ENCODE measurements at regions not wholly inside any gene's neighbourhood (a gene's known extent, or its start where the extent isn't known, plus 50 kb on each side); places are given as distances from the start of the nearest gene placed in this dataset.

DNA sequence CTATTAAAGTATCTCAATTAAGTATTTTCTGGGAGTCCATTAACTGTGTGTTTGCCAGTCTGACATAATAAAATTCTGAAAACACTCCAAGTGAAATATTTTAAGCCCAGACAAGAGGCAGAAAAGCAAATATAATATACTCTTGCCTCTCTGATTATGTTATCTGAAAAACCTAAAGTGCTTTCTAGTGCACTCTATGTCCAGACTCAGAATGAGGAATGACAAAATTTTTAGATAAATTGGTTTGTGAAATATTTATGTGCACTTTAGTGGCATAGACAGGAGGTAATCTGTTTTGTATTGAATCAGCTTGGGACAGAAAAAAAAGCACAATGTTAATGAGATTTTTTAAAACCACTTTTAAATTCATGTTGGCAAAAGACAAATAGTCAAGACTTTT lies 508.2 kb upstream of the SUCLG2 start:
- Mint-ChIP-seq H3K36me3 (ENCODE audit: low read depth) (peaks cover 2% of the 10 kb centered on the region), H3K27ac (no peak overlapping the region), H3K27me3 (no peaks in the 10 kb centered on the region), H3K4me1 (peaks cover 3% of the 10 kb centered on the region), H3K4me3 (no peak overlapping the region)
- DNase-seq (no peak), ATAC-seq (no peak)
- no peaks in the 10 kb centered on the region for H3K9me3 ChIP-seq (ENCODE audit: control insufficient read depth, low read length, poor library complexity, severe bottlenecking)

DNA sequence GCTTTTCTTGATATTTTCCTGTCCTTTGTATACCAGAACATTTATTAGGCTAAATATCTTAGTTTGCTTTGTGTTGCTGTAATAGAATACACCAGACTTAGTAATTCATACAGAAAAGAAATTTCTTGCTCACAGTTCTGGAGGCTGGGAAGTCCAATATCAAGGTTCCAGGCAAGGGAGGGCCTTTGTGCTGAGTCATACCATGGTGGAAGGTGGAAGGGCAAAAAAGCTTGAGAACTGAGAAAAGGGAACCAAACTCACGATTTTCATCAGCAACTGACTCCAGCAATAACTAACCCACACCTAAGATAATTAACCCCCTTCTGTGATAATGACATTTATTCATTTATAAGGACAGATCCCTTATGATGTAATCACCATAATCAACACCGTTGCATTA lies 496.9 kb upstream of the SUCLG2 start:
- ATAC-seq: no peak
- no peaks in the 10 kb centered on the region for H3K9me3 ChIP-seq (ENCODE audit: control insufficient read depth, low read length, poor library complexity, severe bottlenecking)
- H3K4me3 Mint-ChIP-seq: no peak overlapping the region
- no peak for DNase-seq
- H3K36me3 Mint-ChIP-seq (ENCODE audit: low read depth): no peaks in the 10 kb centered on the region
- H3K4me1 Mint-ChIP-seq: peaks cover 6% of the 10 kb centered on the region
- H3K27me3 Mint-ChIP-seq: no peaks in the 10 kb centered on the region
- H3K27ac Mint-ChIP-seq: no peak overlapping the region

DNA sequence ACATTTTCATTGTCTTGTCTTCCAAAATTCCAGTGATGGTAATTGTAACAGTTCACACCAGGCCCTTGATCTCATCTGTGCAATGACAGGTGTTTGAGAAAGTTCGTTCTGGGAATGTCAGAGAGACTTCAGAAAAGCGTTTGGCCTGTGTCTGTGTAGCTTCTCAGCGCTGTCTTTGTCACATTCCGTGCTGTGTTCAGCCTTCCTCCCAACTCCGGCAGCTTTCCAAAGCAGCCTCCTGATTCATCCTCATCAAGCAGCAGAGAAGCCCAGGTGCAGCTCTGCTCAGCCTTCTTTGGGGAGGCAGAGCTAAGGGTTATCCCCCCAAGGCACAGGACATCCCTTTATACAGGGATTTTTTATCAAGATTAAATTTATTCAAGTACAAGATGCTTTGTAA lies 494.0 kb upstream of the SUCLG2 start:
- DNase-seq (no peak), ATAC-seq (no peak)
- no peak overlapping the region for H3K27ac Mint-ChIP-seq
- no peaks in the 10 kb centered on the region for H3K9me3 ChIP-seq (ENCODE audit: control insufficient read depth, low read length, poor library complexity, severe bottlenecking)
- H3K4me3 Mint-ChIP-seq: no peak overlapping the region
- H3K27me3 Mint-ChIP-seq: no peaks in the 10 kb centered on the region
- no peaks in the 10 kb centered on the region for H3K36me3 Mint-ChIP-seq (ENCODE audit: low read depth)
- peaks cover 6% of the 10 kb centered on the region for H3K4me1 Mint-ChIP-seq

DNA sequence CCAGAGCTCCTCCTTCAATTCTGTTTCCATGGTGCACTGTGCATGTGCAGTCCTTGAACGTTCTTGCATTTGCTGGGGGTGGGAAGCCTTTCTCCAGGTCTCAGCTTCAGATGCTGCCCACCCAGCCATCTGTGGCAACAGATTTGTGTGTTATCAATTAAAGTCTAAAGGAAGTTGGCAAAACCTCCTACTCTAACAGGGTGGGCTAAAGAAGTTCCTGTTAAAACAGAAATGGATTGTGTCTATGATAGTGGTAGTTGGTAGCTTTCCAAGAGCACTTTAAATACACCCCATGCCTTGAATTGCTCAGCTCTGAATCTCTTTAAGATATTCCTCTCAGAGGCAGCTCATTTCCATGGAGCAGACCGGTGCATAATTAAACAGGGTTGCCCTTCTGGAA lies 488.0 kb upstream of the SUCLG2 start:
- H3K9me3 ChIP-seq (ENCODE audit: control insufficient read depth, low read length, poor library complexity, severe bottlenecking): no peaks in the 10 kb centered on the region
- DNase-seq: no peak
- Mint-ChIP-seq H3K27ac (no peak overlapping the region), H3K4me3 (no peak overlapping the region), H3K27me3 (no peaks in the 10 kb centered on the region), H3K36me3 (ENCODE audit: low read depth) (no peaks in the 10 kb centered on the region), H3K4me1 (peaks cover 5% of the 10 kb centered on the region)
- no peak for ATAC-seq

DNA sequence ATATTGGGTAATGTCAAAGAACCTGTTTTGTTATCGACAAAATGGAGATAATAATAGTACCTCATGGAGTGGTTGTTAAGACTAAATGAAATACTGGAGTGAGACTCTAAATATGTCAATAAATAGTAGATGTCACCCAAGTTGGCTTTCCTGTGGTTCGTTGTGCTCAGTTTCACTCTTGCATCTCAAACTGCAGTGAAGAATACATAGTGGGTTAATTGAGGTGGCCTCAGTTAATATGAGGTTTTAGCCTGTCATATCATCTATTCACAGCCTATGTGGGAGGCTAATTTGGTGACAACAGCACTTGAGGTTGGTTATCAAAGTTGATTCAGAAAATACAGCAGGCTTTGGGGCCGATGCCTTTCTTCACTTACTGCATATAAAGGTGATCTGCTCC lies 485.5 kb upstream of the SUCLG2 start:
- H3K36me3 Mint-ChIP-seq (ENCODE audit: low read depth): no peaks in the 10 kb centered on the region
- peaks cover 6% of the 10 kb centered on the region for H3K4me1 Mint-ChIP-seq
- DNase-seq (no peak), ATAC-seq (no peak)
- no peaks in the 10 kb centered on the region for H3K27me3 Mint-ChIP-seq
- H3K9me3 ChIP-seq (ENCODE audit: control insufficient read depth, low read length, poor library complexity, severe bottlenecking): no peaks in the 10 kb centered on the region
- H3K27ac Mint-ChIP-seq: no peak overlapping the region
- no peak overlapping the region for H3K4me3 Mint-ChIP-seq

DNA sequence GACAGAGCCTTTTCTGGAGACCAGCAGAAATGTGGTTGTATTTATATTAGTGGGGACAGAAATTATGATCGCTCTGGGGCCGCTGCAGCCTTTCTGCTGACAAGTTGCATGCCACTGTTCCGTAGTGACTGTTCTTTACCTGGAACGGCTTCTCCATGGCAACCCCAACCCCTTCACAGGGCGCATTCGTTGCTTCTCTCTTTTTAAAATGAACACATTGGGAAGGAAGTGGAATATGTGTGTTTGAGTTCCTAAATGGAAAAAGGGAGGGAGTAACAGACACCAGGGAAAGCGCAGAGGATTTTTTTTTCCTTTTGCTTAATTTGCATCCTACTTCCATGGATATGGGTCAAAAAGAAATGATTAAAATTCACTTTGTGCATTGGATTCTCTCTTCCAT lies 482.0 kb upstream of the SUCLG2 start:
- H3K4me1 Mint-ChIP-seq: peaks cover 9% of the 10 kb centered on the region
- H3K36me3 Mint-ChIP-seq (ENCODE audit: low read depth): no peaks in the 10 kb centered on the region
- no peak overlapping the region for H3K4me3 Mint-ChIP-seq
- H3K9me3 ChIP-seq (ENCODE audit: control insufficient read depth, low read length, poor library complexity, severe bottlenecking): no peaks in the 10 kb centered on the region
- ATAC-seq: no peak
- no peak for DNase-seq
- H3K27me3 Mint-ChIP-seq: no peaks in the 10 kb centered on the region
- no peak overlapping the region for H3K27ac Mint-ChIP-seq

DNA sequence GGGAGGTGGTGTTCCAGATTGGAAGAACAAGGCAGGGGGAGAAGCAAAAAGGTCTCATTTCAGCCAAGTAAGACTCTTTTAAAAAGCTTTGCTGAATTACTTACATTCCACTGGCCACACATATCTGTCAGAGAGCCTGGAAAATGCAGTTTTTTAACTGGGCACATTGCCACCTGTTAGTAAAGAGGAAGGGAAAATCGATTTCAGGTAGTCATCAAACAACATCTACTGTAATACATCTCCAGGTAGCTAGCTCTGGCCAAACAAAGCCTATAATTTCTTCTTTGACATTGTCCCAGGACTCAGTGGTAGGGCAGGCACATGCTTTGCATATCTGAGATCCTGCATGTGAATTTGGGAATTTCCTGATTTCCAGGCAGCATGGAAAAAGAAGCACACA lies 480.7 kb upstream of the SUCLG2 start:
- no peaks in the 10 kb centered on the region for H3K9me3 ChIP-seq (ENCODE audit: control insufficient read depth, low read length, poor library complexity, severe bottlenecking)
- Mint-ChIP-seq H3K4me3 (no peak overlapping the region), H3K27me3 (no peaks in the 10 kb centered on the region), H3K4me1 (peaks cover 9% of the 10 kb centered on the region), H3K36me3 (ENCODE audit: low read depth) (no peaks in the 10 kb centered on the region), H3K27ac (no peak overlapping the region)
- no peak for ATAC-seq
- DNase-seq: no peak

DNA sequence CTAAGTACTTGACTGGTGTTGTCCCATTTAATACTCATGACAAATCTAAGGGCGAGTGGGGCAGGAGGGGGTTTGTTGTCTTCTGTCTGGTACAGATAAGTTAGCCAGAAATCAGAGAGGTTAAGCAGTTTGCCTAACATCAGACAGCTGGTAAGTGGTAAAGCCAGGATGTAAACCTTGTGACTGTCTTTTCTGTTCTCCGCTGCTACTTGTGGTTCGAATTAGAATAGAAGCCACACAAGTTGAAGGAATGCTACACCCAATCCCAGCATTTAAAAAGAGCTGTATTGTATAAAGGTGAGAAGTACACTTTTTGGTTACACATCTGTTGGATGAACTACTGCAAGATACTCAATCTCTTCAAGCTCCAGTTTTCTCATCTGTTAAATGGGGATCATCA lies 474.7 kb upstream of the SUCLG2 start:
- no peaks in the 10 kb centered on the region for H3K27me3 Mint-ChIP-seq
- no peaks in the 10 kb centered on the region for H3K9me3 ChIP-seq (ENCODE audit: control insufficient read depth, low read length, poor library complexity, severe bottlenecking)
- DNase-seq: no peak
- no peak overlapping the region for H3K27ac Mint-ChIP-seq
- peaks cover 8% of the 10 kb centered on the region for H3K4me1 Mint-ChIP-seq
- no peaks in the 10 kb centered on the region for H3K36me3 Mint-ChIP-seq (ENCODE audit: low read depth)
- ATAC-seq: no peak
- no peak overlapping the region for H3K4me3 Mint-ChIP-seq

DNA sequence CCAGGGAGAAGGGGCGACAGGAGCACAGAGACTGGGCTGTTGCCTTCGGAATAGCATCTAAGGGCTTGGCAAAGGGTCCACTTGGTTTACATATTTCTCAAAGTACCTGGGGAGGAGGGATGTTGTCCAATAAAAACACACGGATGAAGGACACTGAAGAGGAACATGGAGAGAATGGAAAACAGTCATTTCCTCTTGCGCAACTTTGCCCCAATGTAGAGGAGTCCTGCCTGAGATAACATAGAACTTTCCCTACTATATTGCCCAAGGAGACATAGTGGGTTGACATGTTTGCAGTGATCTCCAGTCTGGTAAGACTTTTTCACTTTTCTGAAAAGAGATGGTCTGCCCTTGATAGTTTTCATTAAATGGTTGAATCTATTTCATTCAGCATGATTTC lies 468.8 kb upstream of the SUCLG2 start:
- Mint-ChIP-seq H3K4me3 (no peak overlapping the region), H3K4me1 (peaks cover 12% of the 10 kb centered on the region), H3K36me3 (ENCODE audit: low read depth) (no peaks in the 10 kb centered on the region), H3K27ac (no peak overlapping the region), H3K27me3 (no peaks in the 10 kb centered on the region)
- no peak for ATAC-seq
- no peaks in the 10 kb centered on the region for H3K9me3 ChIP-seq (ENCODE audit: control insufficient read depth, low read length, poor library complexity, severe bottlenecking)
- DNase-seq: no peak

DNA sequence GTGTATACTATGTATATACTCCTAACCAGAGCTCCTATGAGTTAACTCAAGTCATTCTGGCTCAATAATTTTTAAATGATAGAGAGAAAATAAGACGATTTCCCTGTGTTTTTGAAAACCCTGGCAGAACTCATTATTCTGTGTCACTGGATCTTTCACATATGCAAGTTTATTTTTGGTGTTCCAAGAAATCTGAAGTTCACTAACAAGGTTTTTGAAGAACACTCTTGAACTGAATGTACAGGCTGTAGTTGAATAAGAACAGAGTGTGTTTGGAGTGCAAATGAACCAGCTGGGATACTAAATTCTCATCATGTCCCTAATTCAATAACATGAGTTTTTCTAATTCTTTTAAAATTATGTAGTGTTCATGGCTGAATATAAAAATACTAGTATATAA lies 466.9 kb upstream of the SUCLG2 start:
- DNase-seq (no peak), ATAC-seq (no peak)
- H3K27me3 Mint-ChIP-seq: no peaks in the 10 kb centered on the region
- H3K4me3 Mint-ChIP-seq: no peak overlapping the region
- no peak overlapping the region for H3K27ac Mint-ChIP-seq
- H3K4me1 Mint-ChIP-seq: peaks cover 11% of the 10 kb centered on the region
- H3K36me3 Mint-ChIP-seq (ENCODE audit: low read depth): no peaks in the 10 kb centered on the region
- H3K9me3 ChIP-seq (ENCODE audit: control insufficient read depth, low read length, poor library complexity, severe bottlenecking): no peaks in the 10 kb centered on the region

DNA sequence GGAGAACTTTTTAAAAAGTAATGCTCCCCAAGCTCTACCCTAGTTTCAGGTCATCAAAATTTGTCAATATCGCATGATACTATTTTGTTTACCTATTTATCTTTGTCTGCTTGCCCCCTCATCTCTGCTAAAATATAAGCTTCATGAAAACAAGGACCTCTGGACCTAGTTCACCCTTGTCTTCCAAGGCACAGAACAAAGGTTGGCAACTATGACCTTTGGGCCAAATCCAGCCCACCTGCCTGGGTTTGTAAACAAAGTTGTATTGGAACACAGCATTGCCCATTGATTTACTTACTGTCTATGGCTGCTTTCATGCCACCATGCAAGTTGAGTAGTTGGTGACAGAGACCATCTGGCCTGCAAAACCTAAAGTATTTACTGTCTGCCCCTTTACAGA lies 462.2 kb upstream of the SUCLG2 start:
- H3K27ac Mint-ChIP-seq: no peak overlapping the region
- H3K27me3 Mint-ChIP-seq: no peaks in the 10 kb centered on the region
- H3K9me3 ChIP-seq (ENCODE audit: control insufficient read depth, low read length, poor library complexity, severe bottlenecking): no peaks in the 10 kb centered on the region
- peaks cover 2% of the 10 kb centered on the region for H3K36me3 Mint-ChIP-seq (ENCODE audit: low read depth)
- ATAC-seq (no peak), DNase-seq (no peak)
- peaks cover 2% of the 10 kb centered on the region for H3K4me1 Mint-ChIP-seq
- H3K4me3 Mint-ChIP-seq: no peak overlapping the region

DNA sequence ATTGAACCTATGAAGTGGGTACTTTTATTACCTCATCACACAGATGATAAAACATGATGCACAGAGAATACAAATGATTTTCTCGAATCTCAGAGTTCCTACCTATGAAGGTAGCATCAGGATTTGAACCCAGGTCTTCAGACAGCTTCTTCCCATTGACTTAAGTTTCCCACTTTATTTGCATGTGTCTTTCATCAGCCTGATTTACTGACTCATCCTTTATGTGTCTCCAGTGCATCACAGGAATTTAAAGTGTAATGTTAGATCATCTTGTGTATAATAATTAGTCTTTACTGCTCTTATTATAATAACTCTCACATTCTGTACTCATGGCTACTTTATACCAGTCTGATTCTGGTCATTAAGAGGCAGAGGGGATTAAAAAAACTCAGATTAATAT lies 449.4 kb upstream of the SUCLG2 start:
- no peaks in the 10 kb centered on the region for H3K9me3 ChIP-seq (ENCODE audit: control insufficient read depth, low read length, poor library complexity, severe bottlenecking)
- Mint-ChIP-seq H3K4me3 (no peak overlapping the region), H3K27me3 (no peaks in the 10 kb centered on the region), H3K36me3 (ENCODE audit: low read depth) (no peaks in the 10 kb centered on the region), H3K4me1 (peaks cover 9% of the 10 kb centered on the region), H3K27ac (no peak overlapping the region)
- DNase-seq (no peak), ATAC-seq (no peak)

DNA sequence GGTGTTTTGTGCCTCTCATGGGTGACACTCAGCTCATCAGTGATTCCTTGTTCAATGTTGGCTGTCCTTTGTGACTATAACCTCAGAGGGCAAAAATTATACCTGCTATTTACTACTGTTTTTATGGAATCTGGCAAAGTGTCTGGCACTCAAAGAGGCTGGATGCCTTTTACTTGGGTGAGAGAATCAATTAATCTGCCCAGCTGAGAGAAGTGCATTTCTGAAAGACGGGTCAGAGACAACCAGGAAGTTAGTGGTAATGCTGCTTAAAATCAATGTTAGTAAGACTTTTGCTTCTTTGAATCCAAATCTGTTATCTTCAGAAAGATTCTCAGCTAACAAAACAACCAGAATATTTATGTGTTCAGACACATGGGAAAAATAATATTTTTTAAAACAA lies 436.2 kb upstream of the SUCLG2 start:
- Mint-ChIP-seq H3K27ac (peak overlapping the region; percentile 37), H3K27me3 (no peaks in the 10 kb centered on the region), H3K4me3 (peak overlapping the region; percentile 77), H3K4me1 (peaks cover 51% of the 10 kb centered on the region), H3K36me3 (ENCODE audit: low read depth) (no peaks in the 10 kb centered on the region)
- DNase-seq (no peak), ATAC-seq (no peak)
- no peaks in the 10 kb centered on the region for H3K9me3 ChIP-seq (ENCODE audit: control insufficient read depth, low read length, poor library complexity, severe bottlenecking)

DNA sequence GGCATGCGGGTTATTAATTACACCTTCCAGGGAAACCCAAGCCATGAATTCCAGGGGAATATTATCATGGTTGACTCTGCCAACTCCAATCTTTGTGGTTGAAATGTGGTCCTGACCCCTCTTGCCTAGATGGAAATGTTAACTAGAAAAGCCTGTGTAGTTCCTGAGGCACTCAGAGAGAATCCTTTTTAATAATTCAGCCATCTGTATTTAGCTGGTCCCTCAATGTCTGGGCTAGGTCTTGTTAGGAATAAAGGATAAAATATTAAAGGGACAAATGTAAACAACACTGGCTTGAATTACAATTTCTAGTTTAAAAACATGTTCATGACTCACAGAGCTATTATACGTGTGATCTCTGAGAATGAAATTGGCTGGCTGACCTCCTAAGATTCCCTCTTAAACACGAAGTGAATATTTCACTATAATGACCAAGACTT lies 435.2 kb upstream of the SUCLG2 start:
- ATAC-seq (no peak), DNase-seq (no peak)
- H3K9me3 ChIP-seq (ENCODE audit: control insufficient read depth, low read length, poor library complexity, severe bottlenecking): no peaks in the 10 kb centered on the region
- Mint-ChIP-seq H3K4me1 (peaks cover 57% of the 10 kb centered on the region), H3K27me3 (no peaks in the 10 kb centered on the region), H3K27ac (peak overlapping the region; percentile 34), H3K4me3 (peak overlapping the region; percentile 74), H3K36me3 (ENCODE audit: low read depth) (no peaks in the 10 kb centered on the region)

DNA sequence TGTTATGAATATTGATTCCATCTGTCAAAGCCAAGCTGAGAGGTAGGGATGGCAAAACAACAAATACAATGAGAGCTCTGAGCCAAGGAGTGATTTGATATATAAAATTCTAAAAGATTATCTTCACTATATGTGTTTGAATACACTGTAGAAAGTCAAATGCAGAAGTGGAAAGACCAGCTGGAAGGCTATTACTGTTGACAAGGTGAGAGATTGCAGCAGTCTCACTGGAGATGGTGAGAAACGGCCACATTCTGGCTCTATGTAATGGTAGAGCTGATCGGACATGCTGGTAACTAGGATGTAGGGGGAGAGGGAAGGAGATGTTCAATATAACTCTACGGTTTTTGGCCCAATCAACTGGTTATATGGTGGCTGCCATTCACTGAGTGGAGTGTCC lies 434.2 kb upstream of the SUCLG2 start:
- Mint-ChIP-seq H3K36me3 (ENCODE audit: low read depth) (no peaks in the 10 kb centered on the region), H3K4me3 (peak overlapping the region; percentile 60), H3K27me3 (no peaks in the 10 kb centered on the region), H3K4me1 (peaks cover 52% of the 10 kb centered on the region), H3K27ac (peak overlapping the region; percentile 65)
- no peak for DNase-seq
- no peaks in the 10 kb centered on the region for H3K9me3 ChIP-seq (ENCODE audit: control insufficient read depth, low read length, poor library complexity, severe bottlenecking)
- ATAC-seq: no peak

Data from T-helper 17 cell (primary cell).